A673 (cell line): ENCODE measurements at regions not wholly inside any gene's neighbourhood (a gene's known extent, or its start where the extent isn't known, plus 50 kb on each side); places are given as distances from the start of the nearest gene placed in this dataset.

Experiments
- CTCF ChIP-seq: fragments of 300-800, 200-600 bp; sonication (generic); conservative IDR thresholded peaks from 2 replicates; pipeline ENCODE4 v1.5.1; 2017; ENCODE audit warnings: low read depth, mild to moderate bottlenecking, antibody characterized with exemption, low read length, moderate library complexity, mixed read lengths
- EZH2 ChIP-seq: fragments of 200-600 bp; sonication (generic); IDR thresholded peaks from 2 replicates; pipeline ENCODE4 v1.6.1; 2017; ENCODE audit warnings: borderline replicate concordance, low read depth, mild to moderate bottlenecking, mixed read lengths, antibody characterized with exemption, low read length; ENCODE audit not compliant: poor library complexity, severe bottlenecking

- TF ChIP-seq CTCF (no peak), EZH2 (no peak)
Observed at GRCh38 chr14:81797315-81797714, 263.7 kb upstream of the SEL1L start.
